Stimulated activated CD4-positive, alpha-beta T cell treated with anti-CD3 and anti-CD28 coated beads, Interleukin-15, amount 100 ng/mL, for 24 hours (primary cell): ENCODE measurements at regions not wholly inside any gene's neighbourhood (a gene's known extent, or its start where the extent isn't known, plus 50 kb on each side); places are given as distances from the start of the nearest gene placed in this dataset.
"Not testable (repeated sequence)": the region's sequence is repeated elsewhere in the genome, so short reads cannot be mapped to it uniquely, and the experiment has no call there.

Source experiments
- DNase-seq: peaks from one replicate; pipeline ENCODE4 v3.0.0-alpha.2; 2020

GRCh38 chr4:174400603-174401302 lies 117.0 kb downstream of the CEP44 start:
- not testable (repeated sequence) for DNase-seq

GRCh38 chr4:174398728-174399127 lies 115.0 kb downstream of the CEP44 start:
- DNase-seq, result no peak

GRCh38 chr4:174397366-174398155 lies 113.8 kb downstream of the CEP44 start:
- DNase-seq, result no peak

GRCh38 chr4:174396599-174397110 lies 112.9 kb downstream of the CEP44 start:
- DNase-seq, result no peak

GRCh38 chr4:174394915-174395314 lies 111.2 kb downstream of the CEP44 start:
- no peak for DNase-seq

- no peak for DNase-seq
Measured at GRCh38 chr4:174389439-174389838, 105.7 kb downstream of the CEP44 start.

- DNase-seq, result no peak
Measured at GRCh38 chr4:174388461-174389145, 104.9 kb downstream of the CEP44 start.

GRCh38 chr4:174387721-174388120 lies 104.0 kb downstream of the CEP44 start:
- DNase-seq, result no peak

- DNase-seq, result no peak
Measured at GRCh38 chr4:174387143-174387542, 103.4 kb downstream of the CEP44 start.

GRCh38 chr4:174383783-174384182 lies 100.1 kb downstream of the CEP44 start:
- no peak for DNase-seq

- not testable (repeated sequence) for DNase-seq
Measured at GRCh38 chr4:174382938-174383605, 99.4 kb downstream of the CEP44 start.
